WTC11 (cell line): ENCODE measurements at regions not wholly inside any gene's neighbourhood (a gene's known extent, or its start where the extent isn't known, plus 50 kb on each side); places are given as distances from the start of the nearest gene placed in this dataset.

ENCODE experiments used
- CTCF ChIP-seq: fragments of 200-600 bp; IDR thresholded peaks from 2 replicates; pipeline ENCODE4 v1.8.0; 2022; ENCODE audit warnings: antibody characterized with exemption
- JUN ChIP-seq: sonication (generic); formaldehyde crosslinking; IDR thresholded peaks from 2 replicates; pipeline ENCODE4 v1.8.0; 2023; ENCODE audit warnings: mild to moderate bottlenecking, missing genetic modification reagents

- TF ChIP-seq CTCF (no peak), JUN (CRISPR knock-in tag) (no peak)
Observed at GRCh38 chr1:218589487-218589886, 244.4 kb downstream of the TGFB2 start.
